NCI-H2029 treated with DMSO at 0.1 percent for 48 hours (cell line): ENCODE measurements at regions not wholly inside any gene's neighbourhood (a gene's known extent, or its start where the extent isn't known, plus 50 kb on each side); places are given as distances from the start of the nearest gene placed in this dataset.
A peak's percentile ranks its signal among the peaks of the same experiment; 100 is the strongest.

Experiments used
- DNase-seq: peaks from one replicate; lab custom pipeline; 2025; lab: John Stamatoyannopoulos, UW

GRCh38 chr2:38203446-38203810 lies 127.5 kb upstream of the CYP1B1 start:
- DNase-seq = no peak

- DNase-seq = no peak
Measured at GRCh38 chr2:38202713-38203445, 126.9 kb upstream of the CYP1B1 start.

GRCh38 chr2:38201784-38202183 lies 125.8 kb upstream of the CYP1B1 start:
- no peak for DNase-seq

GRCh38 chr2:38200598-38200997 lies 124.6 kb upstream of the CYP1B1 start:
- DNase-seq = no peak

GRCh38 chr2:38199127-38199526 lies 123.2 kb upstream of the CYP1B1 start:
- DNase-seq = no peak

- no peak for DNase-seq
Measured at GRCh38 chr2:38194751-38195150, 118.8 kb upstream of the CYP1B1 start.

GRCh38 chr2:38192976-38193375 lies 117.0 kb upstream of the CYP1B1 start:
- DNase-seq = no peak

- DNase-seq = no peak
Measured at GRCh38 chr2:38192046-38192445, 116.1 kb upstream of the CYP1B1 start.

- DNase-seq = no peak
Measured at GRCh38 chr2:38191516-38191915, 115.6 kb upstream of the CYP1B1 start.

GRCh38 chr2:38190542-38191218 lies 114.7 kb upstream of the CYP1B1 start:
- DNase-seq = no peak

- no peak for DNase-seq
Measured at GRCh38 chr2:38187541-38188011, 111.6 kb upstream of the CYP1B1 start.

- no peak for DNase-seq
Measured at GRCh38 chr2:38185012-38185491, 109.1 kb upstream of the CYP1B1 start.

GRCh38 chr2:38182492-38183003 lies 106.6 kb upstream of the CYP1B1 start:
- no peak for DNase-seq

- peak; percentile 2 for DNase-seq
Measured at GRCh38 chr2:38181806-38182491, 106.0 kb upstream of the CYP1B1 start.

GRCh38 chr2:38180754-38181153 lies 104.8 kb upstream of the CYP1B1 start:
- DNase-seq = no peak

- no peak for DNase-seq
Measured at GRCh38 chr2:38178556-38179419, 102.8 kb upstream of the CYP1B1 start.

GRCh38 chr2:38178119-38178518 lies 102.2 kb upstream of the CYP1B1 start:
- no peak for DNase-seq

GRCh38 chr2:38176619-38177021 lies 100.7 kb upstream of the CYP1B1 start:
- no peak for DNase-seq

- DNase-seq = no peak
Measured at GRCh38 chr2:38174646-38175423, 98.9 kb upstream of the CYP1B1 start.

GRCh38 chr2:38174131-38174530 lies 98.2 kb upstream of the CYP1B1 start:
- DNase-seq = no peak

GRCh38 chr2:38173683-38174082 lies 97.7 kb upstream of the CYP1B1 start:
- no peak for DNase-seq
